Ramos (cell line): ENCODE measurements at regions not wholly inside any gene's neighbourhood (a gene's known extent, or its start where the extent isn't known, plus 50 kb on each side); places are given as distances from the start of the nearest gene placed in this dataset.

Experiments used
- in situ Hi-C: fragments of 300-500 bp; cut with MboI; formaldehyde crosslinking; loops from one replicate; pipeline ENCODE4 v1.14.3; 2022; ENCODE audit warnings: low sequenced_read_pairs; ENCODE audit not compliant: unreplicated experiment

GRCh38 chr9:87306006-87306405, 191.7 kb upstream of the DAPK1 start:
- in situ Hi-C loops: no loop called here

DNA sequence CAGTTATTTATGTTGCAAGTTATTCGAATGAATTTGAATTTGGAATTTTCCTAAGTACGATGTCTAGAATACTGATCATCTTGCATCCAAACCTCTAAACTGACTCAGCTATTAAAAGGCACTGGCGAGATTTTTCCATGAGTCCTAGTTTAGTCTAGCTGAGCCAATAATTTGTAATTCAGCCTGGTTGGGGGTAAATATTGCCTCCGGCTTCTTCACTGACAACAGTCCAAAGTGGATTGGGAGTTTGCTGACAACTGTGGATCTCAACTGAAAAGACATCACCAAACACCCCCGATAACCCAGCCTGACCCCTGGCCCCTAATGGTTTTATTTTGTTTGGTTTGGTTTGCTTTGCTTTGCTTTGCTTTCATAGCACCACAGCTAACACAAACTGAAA, 189.8 kb upstream of the DAPK1 start:
- in situ Hi-C loops: no loop called here

DNA sequence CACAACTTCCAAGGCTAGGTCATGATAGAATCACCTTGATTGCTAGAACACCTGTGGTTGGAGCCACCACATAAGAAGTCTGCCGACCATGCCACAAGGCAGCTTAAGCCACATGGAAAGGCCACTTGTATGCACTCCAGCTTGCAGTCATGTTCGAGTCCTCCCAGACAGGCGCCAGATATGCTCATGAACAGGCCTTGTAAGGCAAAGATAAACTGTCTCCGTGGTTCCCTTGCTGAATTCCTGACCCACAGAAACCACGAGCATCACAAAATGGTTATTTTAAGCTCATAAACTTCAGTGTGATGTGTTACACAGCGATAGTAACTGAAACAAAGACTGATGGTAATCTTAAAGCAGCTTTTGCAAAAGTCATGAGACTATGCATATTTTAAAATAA, 188.4 kb upstream of the DAPK1 start:
- in situ Hi-C loops: no loop called here

DNA sequence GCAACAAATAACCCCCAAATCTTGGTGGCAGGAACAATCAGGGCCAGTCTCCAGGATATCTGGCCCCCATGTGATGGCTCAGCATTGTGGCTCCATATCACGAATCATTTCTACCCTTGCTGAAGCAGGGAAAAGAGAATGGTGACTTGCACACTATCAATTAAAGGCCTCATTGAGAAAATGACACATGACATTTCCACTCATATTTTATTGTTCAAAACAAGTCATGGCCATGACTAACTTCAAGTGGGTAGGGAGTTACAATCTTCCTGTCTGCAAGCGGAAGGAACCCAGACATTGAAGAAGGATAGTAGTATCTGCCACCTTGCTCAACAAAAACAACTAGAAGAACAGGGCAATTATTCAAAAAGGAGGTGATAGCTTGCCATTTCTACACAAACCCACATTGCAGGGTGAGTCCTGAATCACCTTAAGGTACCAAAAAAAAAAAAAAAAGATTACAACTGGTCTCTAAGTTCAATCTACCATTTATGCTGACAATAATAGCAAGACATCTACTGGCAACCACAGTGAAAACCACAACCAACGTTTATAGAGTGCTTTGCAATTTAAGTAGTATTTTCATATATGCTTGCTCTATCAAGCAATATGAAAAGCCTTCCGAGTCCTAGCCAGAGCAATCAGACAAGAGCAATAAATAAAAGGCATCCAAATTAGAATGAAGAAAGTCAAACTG, 186.7 kb upstream of the DAPK1 start:
- in situ Hi-C loops: no loop called here

DNA sequence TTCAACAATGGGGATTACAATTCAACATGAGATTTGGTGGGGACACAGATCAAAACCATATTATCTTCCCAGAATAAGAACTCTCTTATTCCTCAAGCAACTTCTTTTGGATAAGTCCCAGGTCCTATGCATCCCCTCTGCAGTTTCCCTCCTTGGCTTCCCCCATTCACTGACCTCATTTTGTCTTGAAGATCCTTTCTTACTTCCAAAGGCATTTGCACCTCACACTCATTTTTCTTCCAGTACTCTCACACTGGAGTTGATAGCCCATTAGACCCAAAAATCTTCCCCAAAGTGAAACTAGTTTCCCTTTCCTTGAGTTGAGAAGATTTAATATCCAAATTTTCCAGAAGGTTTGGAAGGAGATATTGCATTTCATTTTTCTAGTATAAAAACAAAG, 178.0 kb upstream of the DAPK1 start:
- in situ Hi-C loops: loop anchor here (10.0 kb wide), 2 partner anchors 685 to 835 kb away; no protein-coding TSS in a partner anchor

DNA sequence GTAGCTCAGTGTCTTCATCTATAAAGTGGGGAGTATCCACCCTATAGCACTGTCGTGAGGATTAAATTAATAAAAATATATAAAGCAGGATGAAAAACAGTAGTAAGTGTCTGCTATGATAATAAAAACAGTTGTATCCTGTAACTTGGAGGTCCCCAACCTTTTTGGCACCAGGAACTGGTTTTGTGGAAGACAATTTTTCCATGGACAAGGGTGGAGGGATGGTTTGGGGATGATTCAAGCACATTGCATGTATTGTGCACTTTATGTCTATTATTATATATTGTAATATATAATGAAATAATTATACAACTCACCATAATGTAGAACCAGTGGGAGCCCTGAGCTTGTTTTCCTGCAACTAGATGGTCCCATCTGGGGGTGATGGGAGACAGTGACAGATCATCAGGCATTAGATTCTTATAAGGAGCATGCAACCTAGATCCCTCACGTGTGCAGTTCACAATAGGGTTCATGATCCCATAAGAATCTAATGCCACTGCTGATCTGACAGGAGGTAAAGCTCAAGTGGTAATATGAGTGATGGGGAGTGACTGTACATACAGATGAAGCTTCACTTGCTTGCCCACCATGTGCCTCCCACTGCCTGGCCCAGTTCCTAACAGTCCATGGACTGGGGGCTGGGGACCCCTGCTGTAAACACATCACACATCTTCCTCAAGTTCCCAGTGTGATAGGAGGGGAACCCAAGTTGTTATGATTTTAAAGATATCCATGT, 177.4 kb upstream of the DAPK1 start:
- in situ Hi-C loops: loop anchor here (10.0 kb wide), 2 partner anchors 686 to 836 kb away; no protein-coding TSS in a partner anchor

GRCh38 chr9:87322840-87323635, 174.6 kb upstream of the DAPK1 start:
- in situ Hi-C loops: loop anchor here (10.0 kb wide), 2 partner anchors 688 to 838 kb away; no protein-coding TSS in a partner anchor

GRCh38 chr9:87323928-87324327, 173.7 kb upstream of the DAPK1 start:
- in situ Hi-C loops: loop anchor here (10.0 kb wide), 2 partner anchors 689 to 839 kb away; no protein-coding TSS in a partner anchor

- in situ Hi-C loops: loop anchor here (10.0 to 25.0 kb wide), 3 partner anchors 690 to 887 kb away; no protein-coding TSS in a partner anchor
Observed at GRCh38 chr9:87324613-87325194, 173.0 kb upstream of the DAPK1 start.

- in situ Hi-C loops: loop anchor here (10.0 to 25.0 kb wide), 3 partner anchors 693 to 890 kb away; no protein-coding TSS in a partner anchor
Observed at GRCh38 chr9:87327575-87328125, 170.0 kb upstream of the DAPK1 start.

GRCh38 chr9:87333802-87334201, 163.9 kb upstream of the DAPK1 start:
- in situ Hi-C loops: loop anchor here (25.0 kb wide), 1 partner anchor 897 kb away; no protein-coding TSS in a partner anchor

DNA sequence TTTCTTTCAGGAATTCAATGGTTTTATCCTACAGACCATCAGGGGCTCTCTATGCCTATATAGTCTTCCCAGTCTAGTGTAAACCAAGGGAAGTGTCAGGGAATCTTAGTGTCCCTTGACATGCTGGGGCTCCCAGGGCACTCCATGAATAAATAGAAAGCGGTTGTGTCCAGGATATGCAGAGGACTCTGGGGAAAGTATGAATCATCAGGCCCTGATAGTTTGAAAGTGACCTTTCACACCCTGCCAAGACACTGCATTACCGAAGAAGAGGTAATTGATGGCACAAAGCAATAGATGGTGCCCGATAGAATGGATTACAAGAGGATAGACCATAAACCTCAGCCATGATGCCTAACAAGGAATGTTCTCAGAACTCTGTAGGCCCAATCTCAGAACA, 163.3 kb upstream of the DAPK1 start:
- in situ Hi-C loops: loop anchor here (25.0 kb wide), 1 partner anchor 897 kb away; no protein-coding TSS in a partner anchor

DNA sequence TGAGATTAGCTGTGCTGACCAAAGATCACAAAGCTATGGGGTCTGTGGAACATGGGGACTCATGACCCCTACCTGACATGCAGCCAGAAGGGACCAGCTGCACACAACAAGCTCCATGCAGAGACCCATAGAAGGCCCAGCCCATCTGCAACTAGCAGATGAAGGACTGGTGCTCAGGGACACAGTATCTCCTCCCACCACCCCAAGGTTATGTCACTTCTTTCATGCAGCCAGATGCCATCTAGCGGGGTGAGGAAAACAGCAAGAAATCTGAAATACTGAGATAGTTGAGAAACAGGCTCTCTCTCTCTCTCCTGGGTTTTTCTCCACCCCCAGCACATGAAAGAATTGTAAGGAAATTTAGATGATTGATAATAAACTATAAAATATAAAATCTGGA, 161.3 kb upstream of the DAPK1 start:
- in situ Hi-C loops: loop anchor here (25.0 kb wide), 1 partner anchor 899 kb away; no protein-coding TSS in a partner anchor

DNA sequence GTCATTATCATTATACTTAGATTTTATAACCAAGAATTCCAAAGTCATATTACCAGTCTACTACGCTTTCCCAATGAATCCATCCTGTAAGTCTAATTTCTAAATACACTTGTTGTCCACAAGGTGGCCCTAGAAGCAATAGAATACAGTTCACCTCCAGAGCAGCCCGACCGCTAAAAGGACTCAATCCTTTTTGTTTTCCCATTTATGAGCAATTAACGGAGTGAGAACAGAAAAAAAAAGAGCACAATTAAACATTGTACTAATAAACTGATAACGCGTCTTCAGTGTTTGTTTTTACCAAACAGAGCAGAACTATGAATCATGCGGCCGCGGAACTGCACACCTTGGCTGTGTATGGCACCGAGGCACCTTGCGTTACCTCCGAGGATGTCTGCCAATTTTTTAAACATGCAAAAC, 160.7 kb upstream of the DAPK1 start:
- in situ Hi-C loops: loop anchor here (25.0 kb wide), 1 partner anchor 900 kb away; no protein-coding TSS in a partner anchor

DNA sequence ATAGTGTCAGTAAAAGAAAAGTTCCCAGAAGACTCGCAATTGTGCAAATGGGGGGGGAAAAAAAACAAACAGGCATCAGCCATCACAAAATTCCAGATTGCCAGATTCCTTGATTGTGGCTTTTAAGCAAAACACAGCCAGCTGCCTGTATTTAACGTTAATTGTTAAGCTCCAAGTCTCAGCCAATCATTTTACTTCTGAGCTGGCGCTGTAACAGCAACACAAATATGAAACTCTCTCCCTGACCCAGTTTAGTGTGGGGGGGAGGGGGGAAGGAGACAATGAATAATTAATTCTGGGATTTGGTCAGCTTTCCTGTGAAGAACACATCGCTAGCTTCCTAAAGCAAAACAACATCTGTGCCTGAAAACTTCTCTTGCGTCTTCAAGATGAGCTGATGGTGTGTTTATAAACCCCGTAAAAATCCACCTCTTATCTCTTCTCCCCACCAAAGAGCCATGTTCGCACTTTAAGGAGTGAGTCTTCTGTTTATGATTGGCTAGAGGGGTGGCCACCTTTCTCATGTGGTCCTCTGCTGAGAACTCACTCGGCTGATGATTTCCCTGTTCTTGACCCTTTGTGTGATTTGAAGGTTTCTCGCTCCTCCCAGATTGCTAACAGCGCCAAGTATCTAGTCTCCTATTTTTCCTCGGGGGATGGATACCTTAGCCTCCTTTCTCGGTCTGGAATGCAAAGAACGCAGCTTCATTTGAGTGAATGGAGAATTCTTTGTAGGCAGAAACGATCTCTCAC, 160.2 kb upstream of the DAPK1 start:
- in situ Hi-C loops: loop anchor here (25.0 kb wide), 1 partner anchor 900 kb away; no protein-coding TSS in a partner anchor

DNA sequence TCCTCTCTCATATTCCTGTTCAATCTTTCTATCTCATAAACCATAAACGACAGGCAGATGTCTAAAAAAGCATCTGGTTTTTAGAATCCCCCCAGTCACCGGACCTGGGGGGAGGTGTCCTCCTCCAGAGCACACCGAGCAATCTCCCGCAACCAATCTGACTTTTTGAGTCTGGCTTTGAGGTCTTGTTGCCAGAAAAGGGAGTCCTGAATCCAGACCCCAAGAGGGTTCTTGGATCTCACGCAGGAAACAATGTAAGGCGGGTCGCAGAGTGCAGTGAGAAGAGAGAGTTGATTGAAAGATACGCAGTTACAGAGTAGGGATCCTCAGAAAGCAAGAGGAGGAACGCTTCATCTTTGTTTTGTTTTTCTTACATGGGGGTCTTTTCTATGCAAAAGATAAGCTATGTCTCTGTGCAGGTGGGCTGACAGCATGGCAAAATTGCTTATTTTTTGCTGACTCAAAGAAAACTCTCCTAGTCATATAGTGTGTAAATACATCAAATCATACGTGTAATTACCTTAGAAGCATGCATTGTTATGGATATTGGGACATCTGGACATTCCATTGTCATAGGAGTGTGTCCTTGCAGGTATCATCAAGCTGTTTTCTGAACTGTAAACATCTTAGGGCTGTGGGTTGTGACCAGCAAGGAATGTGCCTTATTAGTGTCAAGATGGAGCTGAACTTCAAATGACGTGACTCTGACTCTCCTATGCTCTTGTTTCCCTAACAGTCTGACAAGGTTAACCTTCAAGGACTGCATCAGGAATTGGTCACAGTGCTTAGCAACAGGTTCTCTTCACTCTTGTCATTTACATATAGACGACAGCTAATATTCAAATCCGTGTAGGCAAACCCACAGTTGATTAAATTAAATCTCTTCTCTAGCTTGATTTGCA, 159.3 kb upstream of the DAPK1 start:
- in situ Hi-C loops: loop anchor here (25.0 kb wide), 1 partner anchor 901 kb away; no protein-coding TSS in a partner anchor

- in situ Hi-C loops: loop anchor here (25.0 kb wide), 1 partner anchor 903 kb away; no protein-coding TSS in a partner anchor
Observed at GRCh38 chr9:87340391-87340790, 157.3 kb upstream of the DAPK1 start.

GRCh38 chr9:87342743-87343142, 154.9 kb upstream of the DAPK1 start:
- in situ Hi-C loops: loop anchor here (25.0 kb wide), 1 partner anchor 905 kb away; no protein-coding TSS in a partner anchor
